Mesenchymal stem cell (in vitro differentiated cells and primary cell): ENCODE measurements at regions not wholly inside any gene's neighbourhood (a gene's known extent, or its start where the extent isn't known, plus 50 kb on each side); places are given as distances from the start of the nearest gene placed in this dataset.

Experiments used
- DNase-seq: peaks from one replicate; pipeline ENCODE4 v3.0.0-alpha.2; 2013
- H2AFZ ChIP-seq: one replicate; pipeline ENCODE4 v1.6.1; 2013; ENCODE audit warnings: low read depth, mild to moderate bottlenecking, control low read depth, inconsistent platforms, low read length, moderate library complexity
- H2AK5ac ChIP-seq: 2 replicates; pipeline ENCODE4 v1.6.1; 2013; ENCODE audit warnings: low read length, moderate library complexity, mild to moderate bottlenecking, inconsistent platforms; ENCODE audit not compliant: severe bottlenecking
- H2BK120ac ChIP-seq: one replicate; pipeline ENCODE4 v1.6.1; 2013; ENCODE audit warnings: low read depth, mild to moderate bottlenecking, inconsistent platforms, low read length, moderate library complexity
- H2BK12ac ChIP-seq, 2 experiments: one replicate each; pipeline ENCODE4 v1.6.1; 2013; ENCODE audit warnings: inconsistent platforms in 2 of 2, low read length in 2 of 2, mild to moderate bottlenecking in 2 of 2, moderate library complexity in 2 of 2, control low read depth in 1 of 2
- H2BK15ac ChIP-seq: one replicate; pipeline ENCODE4 v1.6.1; 2013; ENCODE audit warnings: mild to moderate bottlenecking, low read depth, inconsistent platforms; ENCODE audit not compliant: poor library complexity, severe bottlenecking
- H2BK5ac ChIP-seq: 2 replicates; pipeline ENCODE4 v1.6.1; 2013; ENCODE audit warnings: low read depth, mild to moderate bottlenecking, low read length, control low read depth, inconsistent platforms; ENCODE audit not compliant: poor library complexity, severe bottlenecking
- H3K14ac ChIP-seq, 2 experiments: one replicate each; pipeline ENCODE4 v1.6.1; 2013; ENCODE audit warnings: inconsistent platforms in 2 of 2, low read length in 2 of 2, control low read depth in 1 of 2, mild to moderate bottlenecking in 1 of 2, moderate library complexity in 1 of 2
- H3K18ac ChIP-seq, 2 experiments: one replicate each; pipeline ENCODE4 v1.6.1; 2013; ENCODE audit warnings: inconsistent platforms in 2 of 2, low read length in 2 of 2, control low read depth in 1 of 2, low read depth in 1 of 2, mild to moderate bottlenecking in 1 of 2
- H3K23ac ChIP-seq, 2 experiments: one replicate each; pipeline ENCODE4 v1.6.1; 2013; ENCODE audit warnings: inconsistent platforms in 2 of 2, low read length in 2 of 2, mild to moderate bottlenecking in 2 of 2, moderate library complexity in 2 of 2, control low read depth in 1 of 2
- H3K27ac ChIP-seq: 2 replicates; pipeline ENCODE4 v1.5.1; 2013; ENCODE audit warnings: mild to moderate bottlenecking, moderate library complexity, low read length, control low read depth, inconsistent platforms; ENCODE audit not compliant: poor library complexity, severe bottlenecking
- H3K27me3 ChIP-seq, 2 experiments: 2 replicates each; pipeline versions ENCODE4 v1.6.1 to v1.7.0; 2013; ENCODE audit warnings: low read length in 2 of 2, mild to moderate bottlenecking in 2 of 2, moderate library complexity in 2 of 2, control low read depth in 1 of 2, inconsistent platforms in 1 of 2; ENCODE audit not compliant: control insufficient read depth in 1 of 2, insufficient read depth in 1 of 2
- H3K36me3 ChIP-seq, 2 experiments: 2 replicates each; pipeline versions ENCODE4 v1.6.1 to v1.7.0; 2013; ENCODE audit warnings: low read length in 2 of 2, control low read depth in 1 of 2, inconsistent platforms in 1 of 2, low read depth in 1 of 2, mild to moderate bottlenecking in 1 of 2; ENCODE audit not compliant: insufficient read depth in 2 of 2, control insufficient read depth in 1 of 2
- H3K4ac ChIP-seq, 2 experiments: one replicate each; pipeline ENCODE4 v1.6.1; 2013; ENCODE audit warnings: inconsistent platforms in 2 of 2, low read length in 2 of 2, mild to moderate bottlenecking in 2 of 2, moderate library complexity in 2 of 2, control low read depth in 1 of 2, low read depth in 1 of 2
- H3K4me1 ChIP-seq: 2 replicates; pipeline ENCODE4 v1.6.1; 2013; ENCODE audit warnings: low read depth, low read length, control low read depth; ENCODE audit not compliant: control insufficient read depth, insufficient read depth
- H3K4me2 ChIP-seq: 2 replicates; pipeline ENCODE4 v1.6.1; 2013; ENCODE audit warnings: low read length, mild to moderate bottlenecking, inconsistent platforms; ENCODE audit not compliant: poor library complexity, severe bottlenecking
- H3K4me3 ChIP-seq, 2 experiments: 2 replicates each; pipeline versions ENCODE4 v1.5.1 to v1.7.0; 2013; ENCODE audit warnings: low read length in 2 of 2, mild to moderate bottlenecking in 2 of 2, control low read depth in 1 of 2, low read depth in 1 of 2; ENCODE audit not compliant: insufficient read depth in 1 of 2
- H3K79me1 ChIP-seq: replicated peaks from 2 replicates; pipeline ENCODE4 v1.6.1; 2013; ENCODE audit warnings: mild to moderate bottlenecking, control low read depth, low read length, inconsistent platforms; ENCODE audit not compliant: poor library complexity, severe bottlenecking
- H3K9ac ChIP-seq: 2 replicates; pipeline ENCODE4 v1.7.0; 2013; ENCODE audit warnings: mild to moderate bottlenecking, low read length, moderate library complexity
- H3K9me3 ChIP-seq: 2 replicates; pipeline ENCODE4 v1.7.0; 2013; ENCODE audit warnings: mild to moderate bottlenecking, low read length; ENCODE audit not compliant: control insufficient read depth
- H4K8ac ChIP-seq: one replicate; pipeline ENCODE4 v1.6.1; 2013; ENCODE audit warnings: inconsistent platforms, mild to moderate bottlenecking, low read length, moderate library complexity
- H4K91ac ChIP-seq: one replicate; pipeline ENCODE4 v1.6.1; 2013; ENCODE audit warnings: mild to moderate bottlenecking, low read length, inconsistent platforms
- WGBS: methylation state at CpG from one replicate; pipeline ENCODE4 v1.1.7; 2013; ENCODE audit warnings: mixed read lengths; 5-methylcytosine and 5-hydroxymethylcytosine counted together

- no peak overlapping the region for H3K23ac ChIP-seq
- DNase-seq: no peak
Measured at GRCh38 chr22:48806227-48806781, 1021.4 kb downstream of the BRD1 start.

DNA sequence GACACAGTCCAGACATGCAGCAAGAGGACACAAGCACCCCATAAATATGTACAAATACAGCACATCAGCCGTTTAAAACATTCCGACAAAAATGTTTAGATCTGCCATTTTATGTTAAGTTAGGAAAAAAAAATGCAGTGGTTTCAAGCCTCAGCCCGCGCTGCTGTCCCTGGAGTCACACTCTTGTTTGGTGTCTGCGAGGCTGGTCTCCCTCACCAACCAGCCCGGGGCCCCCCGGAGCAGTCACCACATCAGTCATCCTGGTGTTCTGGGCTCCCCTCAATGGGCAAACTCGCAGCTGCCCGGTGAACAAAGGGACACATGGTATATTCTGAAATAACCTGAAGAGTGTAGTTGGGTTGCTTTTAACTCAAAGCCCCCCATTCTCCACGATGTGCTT lies 1022.2 kb downstream of the BRD1 start:
- Histone ChIP-seq H2BK5ac (no peak overlapping the region), H3K4ac (no peak overlapping the region), H3K4me2 (no peak overlapping the region), H3K9me3 (no peaks in the 10 kb centered on the region), H4K91ac (no peak overlapping the region), H3K23ac (no peak overlapping the region), H4K8ac (no peak overlapping the region), H2BK120ac (no peak overlapping the region), H3K79me1 (no peaks in the 10 kb centered on the region), H2BK15ac (no peak overlapping the region), H3K27ac (no peak overlapping the region), H3K18ac (no peak overlapping the region), H2AFZ (no peak overlapping the region), H3K4me3 (no peak overlapping the region), H2AK5ac (no peak overlapping the region), H3K27me3 (no peaks in the 10 kb centered on the region), H3K4me1 (no peaks in the 10 kb centered on the region), H3K14ac (no peak overlapping the region), H3K36me3 (no peaks in the 10 kb centered on the region), H3K9ac (no peak overlapping the region), H2BK12ac (no peak overlapping the region)
- WGBS: 91% methylated on average over 7 of the region's 10 CpGs
- no peak for DNase-seq

More at GRCh38 chr22:48806227-48806781, 1021.4 kb downstream of the BRD1 start:
- Histone ChIP-seq H4K91ac (peak overlapping the region; percentile 24), H3K14ac (no peak overlapping the region), H4K8ac (no peak overlapping the region), H3K79me1 (no peaks in the 10 kb centered on the region), H3K18ac (no peak overlapping the region), H3K36me3 (no peaks in the 10 kb centered on the region), H3K9ac (no peak overlapping the region), H2BK12ac (no peak overlapping the region), H3K4me3 (no peak overlapping the region), H3K27me3 (no peaks in the 10 kb centered on the region), H2AFZ (no peak overlapping the region), H3K4me1 (no peaks in the 10 kb centered on the region), H3K4ac (no peak overlapping the region), H3K4me2 (no peak overlapping the region), H3K9me3 (no peaks in the 10 kb centered on the region), H2BK5ac (no peak overlapping the region), H3K27ac (no peak overlapping the region), H2AK5ac (no peak overlapping the region), H2BK120ac (no peak overlapping the region), H2BK15ac (peak overlapping the region; percentile 4)
- WGBS: 81% methylated on average over 16 of the region's 16 CpGs

DNA sequence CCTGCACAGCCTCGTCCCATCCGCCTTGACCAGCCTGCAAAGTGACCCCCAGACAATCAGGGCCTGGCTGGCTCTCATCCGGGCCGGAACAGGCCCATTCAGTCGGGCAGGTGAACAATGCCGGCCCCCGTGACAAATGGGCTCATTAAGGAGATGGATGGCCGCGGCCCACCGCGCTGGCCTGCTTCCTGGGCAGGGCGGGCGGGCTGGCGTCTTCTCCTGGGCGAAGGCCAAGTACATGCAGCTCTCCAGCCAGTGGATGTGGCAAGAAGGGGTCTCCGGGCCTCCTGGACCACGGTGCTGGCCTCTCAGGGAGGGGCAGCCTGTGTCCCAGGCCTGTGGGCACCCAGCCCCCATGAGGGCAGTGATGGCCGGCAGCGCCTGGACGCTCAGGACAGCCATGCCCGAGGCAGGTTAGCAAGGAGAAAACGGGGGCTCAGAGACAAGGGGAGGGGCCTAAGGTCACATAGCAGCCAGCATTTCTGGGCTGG lies 1022.8 kb downstream of the BRD1 start:
- Histone ChIP-seq H2AK5ac (no peak overlapping the region), H3K4me1 (no peaks in the 10 kb centered on the region), H2BK5ac (no peak overlapping the region), H2BK12ac (no peak overlapping the region), H3K23ac (no peak overlapping the region), H3K79me1 (no peaks in the 10 kb centered on the region), H3K4me3 (no peak overlapping the region), H4K8ac (no peak overlapping the region), H3K27ac (no peak overlapping the region), H3K4ac (no peak overlapping the region), H3K18ac (no peak overlapping the region), H3K4me2 (no peak overlapping the region), H3K36me3 (no peaks in the 10 kb centered on the region), H3K9ac (no peak overlapping the region), H3K14ac (no peak overlapping the region), H2AFZ (no peak overlapping the region), H2BK120ac (no peak overlapping the region), H3K9me3 (no peaks in the 10 kb centered on the region), H3K27me3 (no peaks in the 10 kb centered on the region), H4K91ac (no peak overlapping the region), H2BK15ac (no peak overlapping the region)
- WGBS: 89% methylated on average over 22 of the region's 22 CpGs
- no peak for DNase-seq

- no peak overlapping the region for H3K18ac ChIP-seq
- H3K27ac ChIP-seq: no peak overlapping the region
- no peak overlapping the region for H2AK5ac ChIP-seq
- no peak overlapping the region for H2BK12ac ChIP-seq
- no peak overlapping the region for H2AFZ ChIP-seq
- H3K9ac ChIP-seq: no peak overlapping the region
- DNase-seq: no peak
- H2BK5ac ChIP-seq: no peak overlapping the region
- no peak overlapping the region for H3K23ac ChIP-seq
- H3K9me3 ChIP-seq: no peaks in the 10 kb centered on the region
- H3K14ac ChIP-seq: no peak overlapping the region
- no peak overlapping the region for H2BK120ac ChIP-seq
- no peaks in the 10 kb centered on the region for H3K79me1 ChIP-seq
- H3K4me1 ChIP-seq: no peaks in the 10 kb centered on the region
- H2BK15ac ChIP-seq: no peak overlapping the region
- H3K4me2 ChIP-seq: no peak overlapping the region
- no peak overlapping the region for H3K4me3 ChIP-seq
- no peak overlapping the region for H4K8ac ChIP-seq
- H3K27me3 ChIP-seq: no peaks in the 10 kb centered on the region
- no peak overlapping the region for H3K4ac ChIP-seq
- H3K36me3 ChIP-seq: no peaks in the 10 kb centered on the region
- no peak overlapping the region for H4K91ac ChIP-seq
- 85% methylated on average over 25 of the region's 25 CpGs for WGBS
Measured at GRCh38 chr22:48803948-48804810, 1023.5 kb downstream of the BRD1 start.
